GM18870 (cell line): ENCODE measurements at regions not wholly inside any gene's neighbourhood (a gene's known extent, or its start where the extent isn't known, plus 50 kb on each side); places are given as distances from the start of the nearest gene placed in this dataset.
"Not testable (repeated sequence)": the region's sequence is repeated elsewhere in the genome, so short reads cannot be mapped to it uniquely, and the experiment has no call there.

Source experiments
- ATAC-seq: cut with Tn5 transposase; IDR thresholded peaks from one replicate; pipeline ENCODE4 v1.9.1; 2021; ENCODE audit warnings: moderate library complexity; ENCODE audit not compliant: unreplicated experiment

DNA sequence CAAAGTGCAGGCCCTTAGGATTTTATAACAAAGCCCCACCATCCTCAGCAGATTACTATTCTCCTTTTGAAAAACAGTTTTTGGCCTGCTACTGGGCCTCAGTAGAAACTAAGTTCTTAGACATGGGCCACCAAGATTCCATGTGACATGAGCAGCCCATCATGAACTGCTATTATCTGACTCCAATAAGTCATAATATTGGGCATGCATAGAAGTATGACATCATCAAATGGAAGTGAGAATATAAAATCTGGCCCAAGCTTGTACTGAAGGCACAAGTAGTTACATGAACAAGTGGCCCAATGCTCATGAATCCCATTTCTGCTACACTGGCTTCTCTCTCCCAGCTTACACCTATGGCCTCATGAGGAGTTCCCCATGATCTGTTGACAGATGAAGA lies 404.8 kb downstream of the EPHA5 start:
- ATAC-seq: no peak

DNA sequence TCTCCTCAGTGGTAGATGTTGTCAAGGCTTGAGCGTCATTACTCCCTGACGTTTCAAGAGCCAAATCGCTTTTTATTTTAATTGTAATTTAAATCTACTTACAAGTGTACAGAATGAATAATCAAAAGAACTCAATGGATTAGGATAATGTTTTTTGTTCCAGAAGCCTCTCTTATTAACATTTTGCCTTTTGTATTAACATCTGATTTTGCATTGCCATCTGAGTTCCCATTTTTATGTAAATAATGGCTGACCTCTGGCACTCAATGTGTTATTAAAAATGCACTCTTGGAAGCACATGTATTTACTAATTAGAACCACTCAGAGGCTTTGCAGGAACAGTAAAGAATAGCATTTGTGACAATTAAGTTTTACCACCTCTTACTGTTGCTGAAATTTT lies 411.0 kb downstream of the EPHA5 start:
- ATAC-seq: no peak

DNA sequence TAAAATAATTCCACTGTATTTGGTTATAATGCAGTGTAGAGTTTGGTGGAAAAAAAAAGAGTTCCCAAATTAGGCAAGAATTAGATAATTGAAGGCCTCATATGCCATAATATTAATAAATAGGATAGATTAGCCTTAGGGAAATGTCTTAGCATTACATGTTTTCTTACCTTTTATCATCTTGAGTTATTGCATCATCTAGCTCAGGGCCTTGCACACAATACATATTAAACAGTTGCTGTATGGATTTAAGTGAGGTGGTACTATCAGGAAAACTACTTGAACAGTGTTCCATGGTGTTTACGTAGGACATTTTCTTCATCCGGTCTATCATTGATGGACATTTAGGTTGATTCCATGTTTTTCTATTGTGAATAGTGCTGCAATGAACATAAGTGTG lies 419.4 kb downstream of the EPHA5 start:
- no peak for ATAC-seq

DNA sequence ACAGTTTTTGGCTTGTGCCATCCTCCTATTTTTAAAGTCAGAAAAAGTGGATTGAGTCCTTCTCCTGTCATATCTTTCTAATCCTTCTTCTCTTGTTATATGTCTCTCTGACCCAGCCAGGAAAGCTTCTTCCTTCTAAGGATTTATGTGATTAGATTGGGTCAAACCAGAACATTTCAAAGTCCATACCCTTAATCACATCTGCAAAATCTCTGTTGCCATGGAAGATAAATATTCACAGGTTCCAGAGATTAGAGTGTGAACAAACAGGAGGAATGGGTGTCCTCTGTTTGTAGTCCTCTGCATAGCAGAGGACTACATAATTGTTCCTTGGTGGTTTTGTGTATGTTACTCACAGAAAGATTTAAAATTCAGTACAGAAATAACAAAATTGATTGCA lies 421.2 kb downstream of the EPHA5 start:
- ATAC-seq: no peak

- no peak for ATAC-seq
Measured at GRCh38 chr4:65242156-65242846, 428.0 kb downstream of the EPHA5 start.

DNA sequence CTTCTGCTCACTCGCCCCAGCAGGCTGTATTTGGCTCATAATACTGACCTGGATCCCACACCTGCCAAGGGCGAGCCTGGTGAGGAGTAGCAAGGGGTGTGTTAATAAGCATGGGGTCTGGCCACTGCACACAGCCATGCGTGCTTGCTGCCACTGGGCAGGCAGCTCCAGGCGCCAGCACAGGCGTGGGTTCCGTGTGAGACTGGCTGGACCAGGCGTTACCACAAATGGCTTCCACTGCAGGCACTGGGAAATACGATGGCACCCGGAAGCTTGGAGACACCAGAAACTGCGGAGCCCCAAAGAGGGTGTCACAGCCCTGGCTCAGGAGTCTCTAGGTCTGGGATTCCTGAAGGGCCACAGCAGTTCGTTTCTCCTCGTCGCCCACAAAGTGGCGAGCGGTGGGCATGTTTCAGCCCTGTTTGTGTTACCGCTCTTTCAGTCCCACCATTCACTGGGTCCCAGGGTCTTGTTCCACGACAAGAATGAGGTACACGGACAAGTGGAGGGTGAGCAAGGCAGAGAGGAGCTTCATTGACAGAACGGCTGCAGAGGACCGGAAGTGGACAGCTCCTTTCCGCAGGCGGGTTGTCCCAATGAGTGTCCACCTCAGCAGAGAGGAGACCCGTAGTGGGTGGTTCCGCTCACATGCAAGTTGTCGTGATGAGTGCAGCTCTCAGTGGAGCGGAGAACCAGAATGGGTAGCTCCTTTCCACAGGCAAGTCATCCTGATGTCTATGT lies 428.9 kb downstream of the EPHA5 start:
- no peak for ATAC-seq

DNA sequence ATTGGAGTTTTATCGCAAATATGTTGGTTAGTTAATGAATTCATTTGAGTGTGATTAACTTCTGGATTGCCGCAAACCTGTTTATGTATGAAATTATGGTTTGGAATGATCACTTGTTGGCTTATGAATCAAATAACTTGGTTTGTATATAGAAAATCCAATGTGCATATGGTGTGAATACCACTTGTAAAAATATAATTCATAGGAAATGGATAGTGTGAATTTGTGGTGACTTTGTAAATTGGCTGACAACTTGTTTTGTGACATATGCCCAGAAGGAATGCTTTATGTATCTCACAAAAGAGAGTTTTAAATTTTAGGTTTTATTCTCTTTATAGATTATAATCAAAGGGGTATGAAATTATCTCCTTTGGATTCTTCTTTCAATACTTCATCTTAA lies 436.2 kb downstream of the EPHA5 start:
- ATAC-seq: no peak

GRCh38 chr4:65227628-65228027 lies 442.7 kb downstream of the EPHA5 start:
- no peak for ATAC-seq

DNA sequence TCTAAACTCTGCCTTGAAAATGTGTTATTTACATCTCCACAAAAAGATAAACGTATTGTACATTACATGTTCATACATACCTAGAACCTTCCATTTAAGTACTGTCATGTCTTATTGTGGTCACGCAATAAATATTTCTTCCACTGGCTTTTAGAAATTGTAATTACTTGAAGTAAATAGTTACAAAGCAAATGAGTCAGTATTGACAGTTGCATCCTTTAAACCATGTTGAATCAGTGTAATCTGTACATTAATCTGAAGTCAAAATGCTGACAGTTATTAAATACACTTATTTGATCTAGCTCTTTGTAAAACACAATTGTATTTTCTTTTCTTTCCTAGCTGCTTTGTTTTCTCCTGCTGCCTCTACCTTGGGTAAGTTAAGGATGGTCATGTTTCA lies 446.7 kb downstream of the EPHA5 start:
- no peak for ATAC-seq

GRCh38 chr4:65223074-65223473 lies 447.2 kb downstream of the EPHA5 start:
- not testable (repeated sequence) for ATAC-seq

GRCh38 chr4:65217179-65217578 lies 453.1 kb downstream of the EPHA5 start:
- no peak for ATAC-seq

GRCh38 chr4:65202853-65203236 lies 467.4 kb downstream of the EPHA5 start:
- no peak for ATAC-seq

DNA sequence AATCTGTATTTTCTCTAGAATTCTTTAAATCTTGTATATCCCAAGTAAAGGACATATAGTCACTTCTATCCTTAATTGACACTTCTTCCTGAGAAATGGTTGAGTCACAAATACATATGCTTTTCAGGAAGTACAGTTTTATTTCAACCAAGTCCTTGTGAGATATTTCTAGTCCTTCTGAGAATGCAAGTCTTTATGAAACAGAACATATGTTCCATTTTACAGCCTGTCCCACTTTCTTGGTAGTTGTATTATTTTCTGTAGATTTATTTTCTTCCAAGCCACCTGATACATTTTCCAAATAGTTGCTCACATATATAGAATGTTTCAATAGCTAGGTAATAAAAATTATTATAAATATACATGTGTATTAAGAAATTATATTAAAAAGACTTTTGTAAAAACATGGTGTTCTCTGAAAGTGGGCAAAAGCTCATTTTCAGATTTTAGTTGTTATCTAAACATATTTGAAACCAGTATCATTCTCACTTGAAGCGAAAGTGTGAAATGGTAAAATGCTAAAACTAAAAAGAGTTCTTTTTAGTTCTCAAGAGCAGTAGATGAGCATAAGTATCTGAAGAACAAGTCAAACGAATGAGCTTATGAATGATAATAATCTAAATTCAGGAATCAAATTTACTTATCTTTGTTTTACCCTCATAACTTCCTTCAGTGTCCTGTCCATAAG lies 468.0 kb downstream of the EPHA5 start:
- ATAC-seq: no peak

- no peak for ATAC-seq
Measured at GRCh38 chr4:65195666-65196065, 474.6 kb downstream of the EPHA5 start.

- no peak for ATAC-seq
Measured at GRCh38 chr4:65195002-65195401, 475.3 kb downstream of the EPHA5 start.

DNA sequence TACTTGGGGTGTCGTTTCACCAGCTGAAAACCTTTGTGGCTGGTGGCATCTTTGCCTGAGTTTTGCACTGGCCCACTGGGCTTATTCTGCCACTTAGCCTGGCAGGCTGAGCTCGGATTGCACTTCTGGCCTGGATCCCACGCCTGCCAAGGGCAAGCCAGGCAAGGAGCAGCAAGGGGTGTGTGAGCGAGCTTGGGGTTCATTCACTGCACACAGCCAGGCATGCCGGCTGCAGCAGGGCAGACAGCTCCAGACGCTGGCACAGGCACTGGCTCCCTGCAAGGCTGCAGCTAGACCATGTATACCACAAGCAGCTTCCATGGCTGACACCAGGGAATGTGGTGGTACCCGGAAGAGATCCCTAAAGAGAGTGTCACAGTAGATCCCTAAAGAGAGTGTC lies 476.3 kb downstream of the EPHA5 start:
- ATAC-seq: no peak

DNA sequence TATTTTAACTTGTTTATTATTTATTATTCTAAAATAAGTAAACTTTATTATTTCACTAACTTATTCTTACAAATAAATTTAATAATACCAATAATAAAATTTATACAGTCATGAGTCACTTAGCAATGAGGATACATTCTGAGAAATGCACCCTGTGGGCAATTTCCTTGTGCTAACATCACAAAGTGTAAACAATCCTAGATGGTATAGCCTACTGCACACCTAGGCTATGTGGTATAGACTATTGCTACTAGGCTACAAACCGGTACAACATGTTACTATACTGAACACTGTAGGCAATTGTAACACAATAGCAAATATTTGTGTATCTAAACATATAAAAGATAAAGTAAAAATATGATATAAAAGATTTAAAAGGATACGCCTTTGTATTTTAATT lies 479.5 kb downstream of the EPHA5 start:
- no peak for ATAC-seq

GRCh38 chr4:65175585-65175984 lies 494.7 kb downstream of the EPHA5 start:
- ATAC-seq: no peak

DNA sequence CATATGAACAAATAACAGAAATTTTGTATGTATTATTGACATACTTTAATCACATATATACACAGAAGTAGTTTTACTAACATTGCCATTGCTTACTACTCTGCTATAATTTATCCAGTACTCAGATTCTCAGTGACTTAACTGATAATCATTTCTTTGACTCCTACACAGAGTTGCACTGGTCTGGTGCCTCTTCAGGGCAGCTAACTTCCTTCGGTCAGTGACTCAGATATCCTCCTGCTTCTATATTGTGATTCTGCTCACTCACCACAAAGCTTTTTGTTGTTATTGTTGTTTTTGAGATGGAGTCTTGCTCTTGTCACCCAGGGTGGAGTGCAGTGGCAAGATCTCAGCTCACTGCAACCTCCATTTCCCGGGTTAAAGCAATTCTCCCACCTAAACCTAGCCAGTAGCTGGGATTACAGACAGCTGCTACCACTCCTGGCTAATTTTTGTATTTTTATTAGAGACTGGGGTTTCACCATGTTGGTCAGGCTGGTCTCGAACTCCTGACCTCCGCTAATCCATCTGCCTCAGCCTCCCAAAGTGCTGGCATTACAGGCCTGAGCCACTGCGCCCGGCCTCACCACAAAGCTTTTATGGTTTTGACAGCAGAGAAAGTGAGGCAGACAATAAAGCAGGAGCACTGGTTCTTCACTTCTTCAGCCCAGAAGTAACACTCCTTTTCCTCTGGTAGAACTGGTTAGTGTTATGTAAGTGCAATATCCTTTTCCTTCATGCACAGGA lies 499.3 kb downstream of the EPHA5 start:
- ATAC-seq: no peak

- ATAC-seq: no peak
Measured at GRCh38 chr4:65167719-65168118, 502.6 kb downstream of the EPHA5 start.

GRCh38 chr4:65152205-65152604 lies 518.1 kb downstream of the EPHA5 start:
- ATAC-seq: no peak
